GM18526 (cell line): ENCODE measurements at regions not wholly inside any gene's neighbourhood (a gene's known extent, or its start where the extent isn't known, plus 50 kb on each side); places are given as distances from the start of the nearest gene placed in this dataset.

ENCODE experiments used
- POLR2A ChIP-seq: IDR thresholded peaks from 3 replicates; pipeline ENCODE4 v1.6.1; 2011; ENCODE audit not compliant: insufficient read length; ENCODE audit errors: extremely low read depth

GRCh38 chr3:106508331-106508893, 639.6 kb upstream of the CBLB start:
- no peak for TF ChIP-seq POLR2A

DNA sequence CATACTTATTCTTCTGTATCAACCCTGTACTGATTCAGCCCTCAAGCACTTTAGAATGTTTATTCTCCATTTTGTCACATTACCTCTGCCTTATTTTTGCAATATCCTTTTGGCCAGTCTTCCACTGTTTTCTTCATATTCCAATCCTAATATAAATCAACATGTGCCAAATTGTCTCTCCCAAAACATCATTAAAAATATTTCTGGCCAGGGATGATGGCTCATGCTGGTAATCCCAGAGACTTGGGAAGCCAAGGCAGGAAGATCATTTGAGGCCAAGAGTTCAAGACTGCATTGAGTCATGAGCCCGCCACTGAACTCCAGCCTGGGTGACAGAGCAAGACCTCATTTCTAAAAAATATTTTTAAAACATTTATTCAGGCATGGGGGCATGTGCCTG, 641.4 kb upstream of the CBLB start:
- no peak for TF ChIP-seq POLR2A

GRCh38 chr3:106512846-106513245, 644.0 kb upstream of the CBLB start:
- TF ChIP-seq POLR2A = no peak

DNA sequence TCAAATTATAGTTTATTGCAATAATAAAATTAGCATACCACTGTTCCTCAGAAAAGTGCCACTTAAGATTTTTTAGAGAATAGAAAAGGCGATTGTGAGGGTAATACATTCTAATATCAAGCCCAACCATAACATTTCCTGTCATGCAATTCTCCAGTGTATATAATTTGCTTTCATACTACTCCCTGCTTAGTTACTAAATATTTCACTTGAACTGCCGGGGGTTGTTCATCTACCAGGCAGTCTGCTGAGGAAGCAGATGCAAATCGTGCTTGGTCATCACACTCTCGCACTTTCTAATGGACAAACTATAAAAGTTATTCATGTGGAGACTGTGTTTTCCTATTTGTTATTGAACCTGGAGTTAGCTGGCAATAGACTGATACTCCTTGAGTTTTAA, 645.6 kb upstream of the CBLB start:
- no peak for TF ChIP-seq POLR2A

DNA sequence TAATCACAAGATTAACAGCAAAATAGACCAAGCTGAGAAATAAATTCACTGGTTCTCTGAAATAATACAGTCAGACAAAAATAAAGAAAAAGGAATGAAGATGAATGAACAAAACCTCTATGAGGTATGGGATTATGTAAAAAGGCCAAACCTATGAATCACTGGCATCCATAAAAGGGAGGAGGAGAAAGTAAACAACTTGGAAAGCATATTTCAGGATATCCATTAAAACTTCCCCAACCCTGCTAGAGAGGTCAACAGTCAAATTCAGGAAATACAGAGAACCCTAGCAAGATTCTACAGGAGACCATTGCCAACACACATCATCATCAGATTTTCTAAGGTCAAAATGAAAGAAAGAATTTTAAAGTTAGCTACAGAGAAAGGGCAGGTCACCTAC, 649.7 kb upstream of the CBLB start:
- TF ChIP-seq POLR2A = no peak

- no peak for TF ChIP-seq POLR2A
Observed at GRCh38 chr3:106522397-106522796, 653.6 kb upstream of the CBLB start.

- no peak for TF ChIP-seq POLR2A
Observed at GRCh38 chr3:106528932-106529331, 660.1 kb upstream of the CBLB start.

- no peak for TF ChIP-seq POLR2A
Observed at GRCh38 chr3:106529738-106530137, 660.9 kb upstream of the CBLB start.

DNA sequence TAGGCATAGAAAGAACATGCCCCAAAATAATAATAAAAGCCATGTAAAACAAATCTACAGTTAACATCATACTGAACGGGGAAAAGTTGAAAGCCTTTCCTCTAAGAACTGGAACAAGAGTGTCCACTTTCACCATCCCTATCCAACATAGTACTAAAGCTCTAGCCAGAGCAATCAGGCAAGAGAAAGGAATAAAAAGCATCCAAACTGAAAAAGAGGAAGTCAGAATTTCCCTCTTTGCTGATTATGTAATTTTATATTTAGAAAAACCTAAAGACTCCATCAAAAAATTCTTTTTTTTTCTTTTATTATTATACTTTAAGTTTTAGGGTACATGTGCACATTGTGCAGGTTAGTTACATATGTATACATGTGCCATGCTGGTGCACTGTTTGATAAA, 661.6 kb upstream of the CBLB start:
- no peak for TF ChIP-seq POLR2A

GRCh38 chr3:106533093-106533787, 664.4 kb upstream of the CBLB start:
- TF ChIP-seq POLR2A = no peak

- TF ChIP-seq POLR2A = no peak
Observed at GRCh38 chr3:106533788-106534160, 665.0 kb upstream of the CBLB start.

GRCh38 chr3:106534206-106534605, 665.4 kb upstream of the CBLB start:
- TF ChIP-seq POLR2A = no peak

DNA sequence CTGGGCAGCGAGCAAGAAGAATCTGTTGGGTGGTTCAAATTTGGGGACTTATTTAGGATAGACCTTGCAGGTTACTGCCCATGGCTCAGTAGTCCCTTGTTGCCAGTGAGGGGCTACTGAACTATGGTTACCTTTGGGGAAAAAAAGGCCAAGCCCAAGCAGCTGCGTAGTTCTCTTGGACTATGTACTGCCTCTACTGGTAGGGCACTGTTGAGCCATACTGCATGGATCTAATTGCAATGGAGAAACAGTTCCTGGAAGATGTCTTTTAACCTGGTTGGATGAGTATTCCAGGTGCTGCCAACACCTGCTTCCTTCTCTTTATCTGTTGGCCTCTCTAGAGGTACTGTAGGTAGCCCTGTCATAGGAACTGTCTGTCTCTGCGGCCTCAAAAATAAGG, 671.9 kb upstream of the CBLB start:
- no peak for TF ChIP-seq POLR2A

DNA sequence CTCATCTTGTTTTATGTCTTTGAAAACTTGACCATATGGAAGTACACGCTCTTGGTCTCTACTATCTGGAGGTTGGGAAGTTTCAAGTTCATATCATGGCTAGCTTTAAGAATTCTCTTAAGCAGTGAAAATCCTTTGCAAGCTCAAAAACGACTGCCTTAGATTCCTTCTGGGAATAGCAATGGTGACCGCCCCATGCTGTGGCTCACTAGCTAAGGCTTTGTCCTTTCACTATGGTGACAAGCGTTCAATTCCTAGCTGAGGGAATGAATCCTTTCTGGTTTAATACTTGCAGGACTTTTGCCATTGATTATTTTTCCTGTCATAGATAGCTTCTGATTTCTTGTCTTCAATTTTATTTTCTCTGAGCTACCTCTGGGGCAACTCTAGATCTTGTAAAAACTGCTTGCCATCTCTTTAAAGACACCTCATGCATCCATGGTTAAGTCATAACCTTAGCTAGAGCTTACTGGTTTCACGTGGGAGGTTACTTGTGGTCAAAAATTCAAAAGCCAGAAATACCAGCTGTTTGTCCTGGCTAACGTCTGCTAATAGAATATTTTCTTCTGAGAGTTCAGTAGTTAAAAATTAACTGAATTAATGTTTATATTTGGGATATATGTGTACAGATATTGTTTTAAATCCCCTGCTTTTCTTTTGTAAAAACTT, 673.4 kb upstream of the CBLB start:
- no peak for TF ChIP-seq POLR2A

- TF ChIP-seq POLR2A = no peak
Observed at GRCh38 chr3:106552351-106553043, 683.7 kb upstream of the CBLB start.

DNA sequence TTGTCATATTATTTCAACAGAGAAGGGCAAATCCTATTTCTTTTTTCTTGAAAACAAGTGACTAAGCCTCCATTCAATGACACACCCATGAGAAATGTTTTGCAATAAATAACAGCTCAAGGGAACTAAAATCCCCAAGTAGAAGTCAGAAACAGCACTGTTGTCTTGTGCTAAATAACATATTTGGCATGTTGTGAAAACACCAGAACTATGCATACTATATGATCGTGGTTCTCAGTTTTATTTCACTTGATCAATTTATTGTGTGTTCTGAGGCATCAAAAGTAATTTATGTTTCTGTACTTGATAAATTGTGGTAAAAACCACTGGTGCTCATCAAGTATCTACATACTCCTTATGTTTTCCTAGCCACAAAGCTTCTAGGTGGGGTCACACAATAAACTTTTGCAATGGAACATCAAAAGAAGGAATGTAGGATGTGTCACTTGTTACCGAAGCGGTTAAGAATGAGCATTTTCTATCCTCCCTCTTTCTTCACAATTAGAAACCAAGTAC, 691.7 kb upstream of the CBLB start:
- no peak for TF ChIP-seq POLR2A

DNA sequence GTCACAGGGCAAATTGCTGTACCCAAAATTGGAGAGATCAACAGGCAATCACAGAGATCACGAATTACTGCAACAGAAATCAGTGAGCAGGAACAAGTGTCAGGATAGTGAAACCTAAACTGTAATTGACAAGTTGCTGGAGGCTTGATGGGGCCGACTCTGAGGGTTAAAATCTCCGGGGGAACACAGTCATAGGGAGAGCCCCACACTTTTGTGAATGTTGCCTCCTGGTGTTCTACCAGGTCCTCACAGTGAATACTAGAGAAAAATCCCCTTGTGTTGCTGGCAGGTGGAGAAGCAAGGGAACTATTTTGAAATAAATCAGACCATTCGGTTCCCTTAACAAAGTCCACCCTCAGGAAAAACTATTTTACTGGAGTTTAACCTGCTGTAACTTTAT, 697.5 kb upstream of the CBLB start:
- no peak for TF ChIP-seq POLR2A

- TF ChIP-seq POLR2A = no peak
Observed at GRCh38 chr3:106570426-106570825, 701.6 kb upstream of the CBLB start.
